Esophagus muscularis mucosa (tissue), 4 donors: ENCODE measurements at regions not wholly inside any gene's neighbourhood (a gene's known extent, or its start where the extent isn't known, plus 50 kb on each side); places are given as distances from the start of the nearest gene placed in this dataset.
A peak's percentile ranks its signal among the peaks of the same experiment; 100 is the strongest.

Experiments
- DNase-seq: peaks from one replicate; pipeline ENCODE4 v3.0.0-alpha.2; 2017; ENCODE audit errors: extremely low spot score
- H3K27ac ChIP-seq, 4 donors: fragments of 200-600 bp; sonication (generic); replicated peaks in 1 of 4; 1 replicate in 3 of 4; 2 replicates in 1 of 4; pipeline ENCODE4 v1.5.1; 2016 to 2019; ENCODE audit warnings: mild to moderate bottlenecking in 1 of 4
- H3K27me3 ChIP-seq, 4 donors: fragments of 200-600 bp; sonication (generic); one replicate each; pipeline versions ENCODE4 v1.5.1 to v1.6.0; 2016 to 2019
- H3K36me3 ChIP-seq, 4 donors: fragments of 200-600 bp; sonication (generic); one replicate each; pipeline ENCODE4 v1.5.1; 2016 to 2019
- H3K4me1 ChIP-seq, 4 donors: fragments of 200-600 bp; sonication (generic); one replicate each; pipeline ENCODE4 v1.5.1; 2016 to 2019
- H3K4me3 ChIP-seq, 4 donors: fragments of 200-600 bp; sonication (generic); 1 replicate in 2 of 4; 2 replicates in 2 of 4; pipeline ENCODE4 v1.5.1; 2016 to 2019; ENCODE audit warnings: mild to moderate bottlenecking in 4 of 4, moderate library complexity in 1 of 4
- H3K9me3 ChIP-seq, 4 donors: fragments of 200-600 bp; sonication (generic); 1 replicate in 3 of 4; 2 replicates in 1 of 4; pipeline ENCODE4 v1.5.1; 2016 to 2019
- EP300 ChIP-seq: sonication (generic); formaldehyde crosslinking; IDR thresholded peaks from one replicate; pipeline ENCODE4 v1.6.1; 2017; ENCODE audit warnings: antibody characterized with exemption
- POLR2A ChIP-seq: fragments of 450-650 bp; IDR thresholded peaks from one replicate; pipeline ENCODE4 v1.6.1; 2017; ENCODE audit warnings: antibody characterized with exemption, moderate library complexity, mild to moderate bottlenecking, low read depth
- POLR2AphosphoS5 ChIP-seq, 2 donors: sonication (generic); formaldehyde crosslinking; IDR thresholded peaks; one replicate each; pipeline ENCODE4 v1.6.1; 2017; ENCODE audit warnings: antibody characterized with exemption in 2 of 2
- WGBS: methylation state at CpG from one replicate; pipeline ENCODE4 v1.1.5; 2018; 5-methylcytosine and 5-hydroxymethylcytosine counted together
- intact Hi-C: fragments of 100-400 bp; cut with DNase I; formaldehyde crosslinking; loops from one replicate; pipeline ENCODE4 v1.15.1; 2023
- TF ChIP-seq, protein P1 (sequence below), 3 experiments: fragments of 200-600 bp in 2 of 3; fragments of 450-650 bp in 1 of 3; sonication (generic) in 2 of 3; IDR thresholded peaks; one replicate each; pipeline ENCODE4 v1.5.1; 2017 to 2019; ENCODE audit warnings: antibody characterized with exemption in 3 of 3, mild to moderate bottlenecking in 2 of 3, moderate library complexity in 1 of 3

DNA sequence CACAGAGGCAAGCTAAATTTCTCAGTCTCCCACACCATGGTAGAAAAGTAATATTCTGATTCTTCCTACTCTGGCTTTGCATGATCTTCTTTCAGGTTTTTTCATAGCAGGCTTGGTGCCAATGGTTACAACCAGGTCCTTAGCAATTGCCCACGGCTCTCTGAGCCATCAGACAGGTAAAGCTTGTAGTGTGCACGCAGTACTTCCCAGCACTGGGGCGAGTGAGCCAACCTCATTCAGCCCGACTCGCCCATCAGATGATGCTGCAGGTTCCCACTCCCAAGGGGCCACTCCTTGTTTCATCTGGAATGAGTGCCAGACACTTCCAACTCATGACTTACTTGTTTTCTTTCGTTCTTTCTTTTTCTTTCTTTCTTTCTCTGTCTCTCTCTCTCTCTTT is 78.3 kb downstream of the PERP start:
- H3K4me3 ChIP-seq: no peak overlapping the region
- DNase-seq: peak; percentile 45
- peaks cover 4 to 43% (median 35%) of the 10 kb centered on the region in 4 donors for H3K4me1 ChIP-seq
- 90% methylated on average over 6 of the region's 6 CpGs for WGBS
- no peaks in the 10 kb centered on the region for H3K36me3 ChIP-seq
- no peak overlapping the region for H3K27ac ChIP-seq
- no peaks in the 10 kb centered on the region for H3K9me3 ChIP-seq
- TF ChIP-seq POLR2A (no peak), POLR2AphosphoS5 (IDR thresholded peaks at IDR 0.05) (no peak), EP300 (no peak)
- TF ChIP-seq, protein P1, sequence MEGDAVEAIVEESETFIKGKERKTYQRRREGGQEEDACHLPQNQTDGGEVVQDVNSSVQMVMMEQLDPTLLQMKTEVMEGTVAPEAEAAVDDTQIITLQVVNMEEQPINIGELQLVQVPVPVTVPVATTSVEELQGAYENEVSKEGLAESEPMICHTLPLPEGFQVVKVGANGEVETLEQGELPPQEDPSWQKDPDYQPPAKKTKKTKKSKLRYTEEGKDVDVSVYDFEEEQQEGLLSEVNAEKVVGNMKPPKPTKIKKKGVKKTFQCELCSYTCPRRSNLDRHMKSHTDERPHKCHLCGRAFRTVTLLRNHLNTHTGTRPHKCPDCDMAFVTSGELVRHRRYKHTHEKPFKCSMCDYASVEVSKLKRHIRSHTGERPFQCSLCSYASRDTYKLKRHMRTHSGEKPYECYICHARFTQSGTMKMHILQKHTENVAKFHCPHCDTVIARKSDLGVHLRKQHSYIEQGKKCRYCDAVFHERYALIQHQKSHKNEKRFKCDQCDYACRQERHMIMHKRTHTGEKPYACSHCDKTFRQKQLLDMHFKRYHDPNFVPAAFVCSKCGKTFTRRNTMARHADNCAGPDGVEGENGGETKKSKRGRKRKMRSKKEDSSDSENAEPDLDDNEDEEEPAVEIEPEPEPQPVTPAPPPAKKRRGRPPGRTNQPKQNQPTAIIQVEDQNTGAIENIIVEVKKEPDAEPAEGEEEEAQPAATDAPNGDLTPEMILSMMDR (IDR thresholded peaks at IDR 0.05): no peak
- no peaks in the 10 kb centered on the region for H3K27me3 ChIP-seq
- intact Hi-C loops: no loop called here

DNA sequence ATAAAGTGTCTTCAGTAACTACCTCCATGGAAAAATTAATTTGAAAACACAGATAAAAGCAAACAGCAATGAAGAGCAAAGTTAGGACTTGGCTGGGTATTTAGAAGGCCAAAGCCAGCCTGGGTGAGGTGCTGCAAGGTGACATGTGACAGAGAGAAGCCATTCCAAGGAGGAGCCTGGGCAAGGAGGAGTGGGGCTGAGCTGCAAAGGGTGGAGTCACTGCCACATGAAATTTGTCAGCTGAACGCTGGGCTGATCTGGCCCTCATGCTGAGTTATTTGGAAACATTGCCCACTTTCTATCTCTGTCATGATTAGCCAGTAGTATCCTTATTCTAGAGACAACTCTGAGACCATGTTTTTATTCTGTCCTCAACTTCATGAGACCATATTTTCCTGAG is 76.3 kb downstream of the PERP start:
- Histone ChIP-seq H3K27me3 (no peaks in the 10 kb centered on the region), H3K9me3 (no peaks in the 10 kb centered on the region), H3K36me3 (no peaks in the 10 kb centered on the region), H3K4me1 (peaks cover 4 to 41% (median 33%) of the 10 kb centered on the region in 4 donors), H3K4me3 (no peak overlapping the region), H3K27ac (peak overlapping the region; percentile 74 to 86 (median 78))
- WGBS: 55% methylated on average over 1 of the region's 1 CpG
- intact Hi-C loops: loop anchor here (5.0 kb wide), 1 partner anchor 56 kb away; no protein-coding TSS in a partner anchor
- peak; percentile 62 for DNase-seq
- TF ChIP-seq, protein P1 (IDR thresholded peaks at IDR 0.05): no peak
- TF ChIP-seq POLR2A (no peak), EP300 (no peak), POLR2AphosphoS5 (IDR thresholded peaks at IDR 0.05) (no peak)

DNA sequence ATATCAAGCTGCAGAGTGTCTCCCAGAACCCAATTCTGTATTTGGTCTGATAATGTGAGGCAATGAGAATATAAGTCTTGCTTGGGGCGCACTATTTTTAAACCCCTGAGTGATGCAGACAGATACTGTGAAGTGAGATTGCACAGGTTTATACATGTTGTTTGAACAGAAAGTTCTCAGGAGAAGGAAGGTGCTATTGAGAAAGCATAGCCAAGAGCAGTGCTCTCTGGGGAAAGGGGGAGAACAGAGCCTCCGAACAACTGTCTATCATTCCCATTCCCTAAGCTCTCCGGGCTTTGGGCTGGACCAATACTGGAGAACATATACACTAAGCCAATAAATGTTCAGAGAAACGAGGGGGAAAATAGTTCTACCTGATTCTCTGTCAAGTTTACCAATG is 75.8 kb downstream of the PERP start:
- DNase-seq: peak; percentile 70
- TF ChIP-seq EP300 (peak; percentile 66), POLR2AphosphoS5 (IDR thresholded peaks at IDR 0.05) (peak; percentile 68 to 76), POLR2A (no peak)
- TF ChIP-seq, protein P1 (IDR thresholded peaks at IDR 0.05): no peak
- no peaks in the 10 kb centered on the region for H3K36me3 ChIP-seq
- no peaks in the 10 kb centered on the region for H3K9me3 ChIP-seq
- intact Hi-C loops: loop anchor here (5.0 kb wide), 1 partner anchor 56 kb away; no protein-coding TSS in a partner anchor
- peaks cover 4 to 35% (median 28%) of the 10 kb centered on the region in 4 donors for H3K4me1 ChIP-seq
- H3K4me3 ChIP-seq: peak overlapping the region in 2 of 4 donors; percentile 8 to 25
- 41% methylated on average over 4 of the region's 4 CpGs for WGBS
- H3K27ac ChIP-seq: peak overlapping the region; percentile 74 to 86 (median 78)
- H3K27me3 ChIP-seq: no peaks in the 10 kb centered on the region

DNA sequence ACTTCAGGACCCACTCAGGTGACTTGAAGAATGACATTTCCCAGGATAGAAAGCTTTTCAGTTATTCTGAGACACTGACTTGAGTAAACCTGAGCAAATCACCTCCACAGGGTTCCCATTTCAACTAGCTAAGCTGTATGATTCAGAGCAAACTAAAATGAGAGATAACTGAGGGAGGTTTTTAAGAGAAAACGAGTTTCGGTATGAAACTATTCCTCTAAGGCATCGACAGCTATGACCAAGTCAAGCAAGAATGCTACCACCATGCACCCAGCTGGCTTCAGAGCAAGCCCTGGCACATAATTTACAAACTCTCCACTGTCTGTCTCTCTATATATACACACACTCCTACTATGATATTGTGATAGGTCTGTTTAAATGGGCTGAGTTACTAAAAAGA is 75.4 kb downstream of the PERP start:
- peak; percentile 42 for DNase-seq
- WGBS: 58% methylated on average over 3 of the region's 3 CpGs
- H3K4me3 ChIP-seq: peak overlapping the region in 2 of 4 donors; percentile 8 to 25
- H3K27ac ChIP-seq: peak overlapping the region; percentile 74 to 86 (median 78)
- no peaks in the 10 kb centered on the region for H3K27me3 ChIP-seq
- H3K4me1 ChIP-seq: peaks cover 4 to 33% (median 27%) of the 10 kb centered on the region in 4 donors
- TF ChIP-seq POLR2AphosphoS5 (IDR thresholded peaks at IDR 0.05) (no peak), EP300 (no peak), POLR2A (no peak)
- TF ChIP-seq, protein P1 (IDR thresholded peaks at IDR 0.05): no peak
- H3K9me3 ChIP-seq: no peaks in the 10 kb centered on the region
- H3K36me3 ChIP-seq: no peaks in the 10 kb centered on the region
- intact Hi-C loops: loop anchor here (5.0 kb wide), 1 partner anchor 55 kb away; no protein-coding TSS in a partner anchor

DNA sequence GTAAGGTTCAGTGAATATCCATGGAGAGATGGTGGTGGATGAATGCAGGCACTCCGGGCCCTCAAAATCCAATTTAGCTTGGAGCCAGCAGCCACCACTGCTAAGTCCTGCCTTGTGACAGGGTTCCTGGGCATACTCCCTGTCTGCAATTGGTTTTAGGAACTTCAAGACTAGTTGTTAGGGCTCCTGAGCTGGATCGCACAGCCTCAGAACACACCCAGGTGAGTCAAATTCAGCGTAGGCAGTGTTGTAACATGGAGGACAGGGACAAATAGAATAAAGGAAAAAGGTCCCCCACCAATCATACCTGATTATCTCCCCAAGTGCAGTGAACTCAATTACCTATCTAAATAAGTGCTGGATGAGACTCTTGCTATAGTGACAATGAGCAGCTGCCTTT is 74.6 kb downstream of the PERP start:
- intact Hi-C loops: loop anchor here (5.0 kb wide), 1 partner anchor 55 kb away; no protein-coding TSS in a partner anchor
- H3K27ac ChIP-seq: peak overlapping the region; percentile 74 to 86 (median 78)
- TF ChIP-seq POLR2A (no peak), POLR2AphosphoS5 (IDR thresholded peaks at IDR 0.05) (no peak), EP300 (no peak)
- TF ChIP-seq, protein P1 (IDR thresholded peaks at IDR 0.05): no peak

More for the DNA sequence above, 74.6 kb downstream of the PERP start:
- 96% methylated on average over 3 of the region's 3 CpGs for WGBS
- no peaks in the 10 kb centered on the region for H3K36me3 ChIP-seq
- no peak overlapping the region for H3K4me3 ChIP-seq
- DNase-seq: peak; percentile 66
- peaks cover 4 to 33% (median 27%) of the 10 kb centered on the region in 4 donors for H3K4me1 ChIP-seq
- H3K27me3 ChIP-seq: no peaks in the 10 kb centered on the region
- no peaks in the 10 kb centered on the region for H3K9me3 ChIP-seq
